OCI-LY7 (cell line): ENCODE measurements at regions not wholly inside any gene's neighbourhood (a gene's known extent, or its start where the extent isn't known, plus 50 kb on each side); places are given as distances from the start of the nearest gene placed in this dataset.

Experiments
- BruUV-seq: library from RNA; stranded (reverse); fragments of 400-500 nt; replicated peaks from 2 replicates; lab custom pipeline; 2021; lab: Mats Ljungman, UMichigan
- CTCF ChIA-PET: fragments of 300-600 bp; sonication (Branson Sonifier 250); formaldehyde crosslinking; loops from one replicate; lab custom pipeline; 2022; ENCODE audit warnings: antibody characterized with exemption; ENCODE audit not compliant: unreplicated experiment; lab: Charles Lee
- POLR2A ChIA-PET: fragments of 300-600 bp; sonication (Branson Sonifier 250); formaldehyde crosslinking; loops from one replicate; lab custom pipeline; 2022; ENCODE audit warnings: antibody characterized with exemption; lab: Charles Lee
- DNase-seq: peaks from one replicate; pipeline ENCODE4 v3.0.0-alpha.2; 2015; ENCODE audit warnings: low spot score
- H2AFZ ChIP-seq: fragments of 200-600 bp; sonication (generic), shearing (Covaris generic); 2 replicates; pipeline ENCODE4 v1.6.1; 2014; ENCODE audit warnings: mild to moderate bottlenecking, antibody characterized with exemption, low read length, moderate library complexity
- H3K27ac ChIP-seq: fragments of 200-600 bp; sonication (generic); 2 replicates; pipeline ENCODE4 v1.5.1; 2014; ENCODE audit warnings: mixed run types, low read depth, mild to moderate bottlenecking, moderate library complexity, low read length, inconsistent platforms; ENCODE audit not compliant: poor library complexity, severe bottlenecking
- H3K36me3 ChIP-seq: fragments of 200-600 bp; sonication (generic); 2 replicates; pipeline ENCODE4 v1.6.1; 2014; ENCODE audit warnings: mild to moderate bottlenecking, antibody characterized with exemption, low read length, moderate library complexity, mixed read lengths; ENCODE audit not compliant: insufficient read depth
- H3K4me1 ChIP-seq: fragments of 200-600 bp; sonication (generic); 2 replicates; pipeline ENCODE4 v1.5.1; 2014; ENCODE audit warnings: mild to moderate bottlenecking, low read length; ENCODE audit not compliant: insufficient read depth, poor library complexity, severe bottlenecking
- H3K4me2 ChIP-seq: fragments of 200-600 bp; sonication (generic); 2 replicates; pipeline ENCODE4 v1.6.1; 2014; ENCODE audit warnings: mild to moderate bottlenecking, low read length
- H3K4me3 ChIP-seq: fragments of 200-600 bp; sonication (generic); 2 replicates; pipeline ENCODE4 v1.5.1; 2014; ENCODE audit warnings: mild to moderate bottlenecking, low read depth, low read length; ENCODE audit not compliant: poor library complexity, severe bottlenecking
- H3K79me2 ChIP-seq: fragments of 200-600 bp; sonication (generic); 2 replicates; pipeline ENCODE4 v1.6.1; 2016; ENCODE audit warnings: low read depth, mild to moderate bottlenecking, low read length, moderate library complexity, mixed read lengths; ENCODE audit not compliant: insufficient read depth
- H3K9me2 ChIP-seq: fragments of 200-600 bp; sonication (generic); 2 replicates; pipeline ENCODE4 v1.6.1; 2016; ENCODE audit warnings: mild to moderate bottlenecking, low read length, mixed read lengths; ENCODE audit not compliant: insufficient read depth
- H3K9me3 ChIP-seq: fragments of 200-600 bp; sonication (generic); 2 replicates; pipeline ENCODE4 v1.6.1; 2014; ENCODE audit warnings: mild to moderate bottlenecking, mixed run types, low read length, mixed read lengths
- H4K20me1 ChIP-seq: fragments of 200-600 bp; sonication (generic); 2 replicates; pipeline ENCODE4 v1.6.1; 2014; ENCODE audit warnings: mild to moderate bottlenecking, antibody characterized with exemption, low read length, moderate library complexity, mixed read lengths; ENCODE audit not compliant: insufficient read depth
- CTCF ChIP-seq: fragments of 200-600 bp; sonication (generic); conservative IDR thresholded peaks from 2 replicates; pipeline ENCODE4 v1.5.1; 2014; ENCODE audit warnings: mild to moderate bottlenecking, antibody characterized with exemption, low read length, moderate library complexity, mixed read lengths
- EZH2phosphoT487 ChIP-seq: fragments of 200-600 bp; sonication (generic); IDR thresholded peaks from 2 replicates; pipeline ENCODE4 v1.6.1; 2018; ENCODE audit warnings: low read depth, borderline replicate concordance, mild to moderate bottlenecking, mixed run types, antibody characterized with exemption, low read length, moderate library complexity, mixed read lengths
- intact Hi-C: fragments of 100-400 bp; cut with micrococcal nuclease; formaldehyde crosslinking; loops from one replicate; pipeline ENCODE4 v1.10.0; 2022; ENCODE audit not compliant: unreplicated experiment

GRCh38 chr6:67766057-67766456, 869.0 kb upstream of the ADGRB3 start:
- BruUV-seq, result no TSS peak
- Histone ChIP-seq H3K36me3 (no peaks in the 10 kb centered on the region), H3K4me1 (no peaks in the 10 kb centered on the region), H3K27ac (no peak overlapping the region), H3K9me2 (no peaks in the 10 kb centered on the region), H4K20me1 (no peaks in the 10 kb centered on the region), H3K9me3 (no peaks in the 10 kb centered on the region), H3K79me2 (no peaks in the 10 kb centered on the region), H3K4me2 (no peak overlapping the region), H2AFZ (no peak overlapping the region), H3K4me3 (no peak overlapping the region)
- CTCF ChIA-PET, result no interaction called here
- TF ChIP-seq EZH2phosphoT487, result no peak
- no peak for DNase-seq
- intact Hi-C loops, result no loop called here
- POLR2A ChIA-PET, result interaction anchor here (1.2 kb wide), 1 partner anchor 25 kb away, joined by 4 read pairs; no protein-coding TSS in a partner anchor

GRCh38 chr6:67759001-67759400, 876.1 kb upstream of the ADGRB3 start:
- POLR2A ChIA-PET, result no interaction called here

GRCh38 chr6:67757465-67758033, 877.5 kb upstream of the ADGRB3 start:
- Histone ChIP-seq H3K4me3 (no peak overlapping the region), H3K79me2 (no peaks in the 10 kb centered on the region), H3K27ac (no peak overlapping the region), H3K4me1 (no peaks in the 10 kb centered on the region), H3K4me2 (no peak overlapping the region), H3K9me2 (no peaks in the 10 kb centered on the region), H3K36me3 (no peaks in the 10 kb centered on the region), H3K9me3 (no peaks in the 10 kb centered on the region), H4K20me1 (no peaks in the 10 kb centered on the region), H2AFZ (no peak overlapping the region)
- no peak for TF ChIP-seq CTCF
- TF ChIP-seq EZH2phosphoT487, result no peak
- CTCF ChIA-PET, result no interaction called here
- POLR2A ChIA-PET, result no interaction called here
- no TSS peak for BruUV-seq
- DNase-seq, result no peak
- intact Hi-C loops, result no loop called here

More at GRCh38 chr6:67759001-67759400, 876.1 kb upstream of the ADGRB3 start:
- Histone ChIP-seq H3K4me2 (no peak overlapping the region), H3K9me3 (no peaks in the 10 kb centered on the region), H3K27ac (no peak overlapping the region), H3K79me2 (no peaks in the 10 kb centered on the region), H4K20me1 (no peaks in the 10 kb centered on the region), H3K4me3 (no peak overlapping the region), H3K9me2 (no peaks in the 10 kb centered on the region), H3K36me3 (no peaks in the 10 kb centered on the region), H2AFZ (no peak overlapping the region), H3K4me1 (no peaks in the 10 kb centered on the region)
- no peak for TF ChIP-seq CTCF
- TF ChIP-seq EZH2phosphoT487, result no peak
- BruUV-seq, result no TSS peak
- no peak for DNase-seq
- intact Hi-C loops, result no loop called here
- CTCF ChIA-PET, result no interaction called here
